ENCODE measurements at regions not wholly inside any gene's neighbourhood (a gene's known extent, or its start where the extent isn't known, plus 50 kb on each side); places are given as distances from the start of the nearest gene placed in this dataset.

GRCh38 chr1:113278777-113279176 is 111.5 kb upstream of the MAGI3 start:
- Histone ChIP-seq H3K79me2 (ENCODE audit: insufficient read depth, low read length) (no peaks in the 10 kb centered on the region), H3K4me2 (ENCODE audit: insufficient read depth, low read length) (no peak overlapping the region)

GRCh38 chr1:113279776-113280391 is 110.4 kb upstream of the MAGI3 start:
- no peaks in the 10 kb centered on the region for H3K36me3 ChIP-seq (ENCODE audit: insufficient read depth, low read length)
- H3K4me3 ChIP-seq (ENCODE audit: insufficient read depth, low read length), result no peak overlapping the region
- H3K4me2 ChIP-seq (ENCODE audit: insufficient read depth, low read length), result no peak overlapping the region
- no peaks in the 10 kb centered on the region for H4K20me1 ChIP-seq (ENCODE audit: insufficient read depth, low read length)
- H3K79me2 ChIP-seq (ENCODE audit: insufficient read depth, low read length), result no peaks in the 10 kb centered on the region
- no peak for DNase-seq (ENCODE audit: insufficient read length, low spot score, missing footprints)
- no peak overlapping the region for H2AFZ ChIP-seq (ENCODE audit: low read length)
- H3K4me1 ChIP-seq (ENCODE audit: insufficient read depth, low read length), result no peaks in the 10 kb centered on the region
- H3K27me3 ChIP-seq (ENCODE audit: insufficient read depth, low read length), result peaks cover 24% of the 10 kb centered on the region
- H3K27ac ChIP-seq (ENCODE audit: low read depth, low read length), result no peak overlapping the region
- no peaks in the 10 kb centered on the region for H3K9me3 ChIP-seq (ENCODE audit: low read depth, low read length)
- TF ChIP-seq CTCF (IDR thresholded peaks at IDR 0.05; ENCODE audit: extremely low read depth, low read depth, low read length), result no peak

More at GRCh38 chr1:113278777-113279176, 111.5 kb upstream of the MAGI3 start:
- H3K36me3 ChIP-seq (ENCODE audit: insufficient read depth, low read length), result no peaks in the 10 kb centered on the region
- no peak overlapping the region for H2AFZ ChIP-seq (ENCODE audit: low read length)
- no peak overlapping the region for H3K4me3 ChIP-seq (ENCODE audit: insufficient read depth, low read length)
- no peaks in the 10 kb centered on the region for H3K4me1 ChIP-seq (ENCODE audit: insufficient read depth, low read length)
- no peak for DNase-seq (ENCODE audit: insufficient read length, low spot score, missing footprints)
- no peak for TF ChIP-seq CTCF (IDR thresholded peaks at IDR 0.05; ENCODE audit: extremely low read depth, low read depth, low read length)
- H3K9me3 ChIP-seq (ENCODE audit: low read depth, low read length), result no peaks in the 10 kb centered on the region
- peaks cover 24% of the 10 kb centered on the region for H3K27me3 ChIP-seq (ENCODE audit: insufficient read depth, low read length)
- H3K27ac ChIP-seq (ENCODE audit: low read depth, low read length), result no peak overlapping the region
- no peaks in the 10 kb centered on the region for H4K20me1 ChIP-seq (ENCODE audit: insufficient read depth, low read length)

- Histone ChIP-seq H3K79me2 (ENCODE audit: insufficient read depth, low read length) (no peaks in the 10 kb centered on the region), H3K36me3 (ENCODE audit: insufficient read depth, low read length) (no peaks in the 10 kb centered on the region), H2AFZ (ENCODE audit: low read length) (no peak overlapping the region), H3K27me3 (ENCODE audit: insufficient read depth, low read length) (peaks cover 21% of the 10 kb centered on the region), H4K20me1 (ENCODE audit: insufficient read depth, low read length) (no peaks in the 10 kb centered on the region), H3K9me3 (ENCODE audit: low read depth, low read length) (no peaks in the 10 kb centered on the region), H3K4me1 (ENCODE audit: insufficient read depth, low read length) (no peaks in the 10 kb centered on the region), H3K4me2 (ENCODE audit: insufficient read depth, low read length) (no peak overlapping the region), H3K4me3 (ENCODE audit: insufficient read depth, low read length) (no peak overlapping the region), H3K27ac (ENCODE audit: low read depth, low read length) (no peak overlapping the region)
- TF ChIP-seq CTCF (IDR thresholded peaks at IDR 0.05; ENCODE audit: extremely low read depth, low read depth, low read length), result no peak
- no peak for DNase-seq (ENCODE audit: insufficient read length, low spot score, missing footprints)
Measured at GRCh38 chr1:113280581-113280980, 109.7 kb upstream of the MAGI3 start.

GRCh38 chr1:113281550-113281949 is 108.8 kb upstream of the MAGI3 start:
- no peak overlapping the region for H3K27ac ChIP-seq (ENCODE audit: low read depth, low read length)
- H4K20me1 ChIP-seq (ENCODE audit: insufficient read depth, low read length), result no peaks in the 10 kb centered on the region
- no peaks in the 10 kb centered on the region for H3K4me1 ChIP-seq (ENCODE audit: insufficient read depth, low read length)
- DNase-seq (ENCODE audit: insufficient read length, low spot score, missing footprints), result no peak
- H3K9me3 ChIP-seq (ENCODE audit: low read depth, low read length), result no peaks in the 10 kb centered on the region
- no peak for TF ChIP-seq CTCF (IDR thresholded peaks at IDR 0.05; ENCODE audit: extremely low read depth, low read depth, low read length)
- H3K36me3 ChIP-seq (ENCODE audit: insufficient read depth, low read length), result no peaks in the 10 kb centered on the region
- no peak overlapping the region for H3K4me3 ChIP-seq (ENCODE audit: insufficient read depth, low read length)
- no peak overlapping the region for H3K4me2 ChIP-seq (ENCODE audit: insufficient read depth, low read length)
- H2AFZ ChIP-seq (ENCODE audit: low read length), result no peak overlapping the region
- H3K79me2 ChIP-seq (ENCODE audit: insufficient read depth, low read length), result no peaks in the 10 kb centered on the region
- H3K27me3 ChIP-seq (ENCODE audit: insufficient read depth, low read length), result peaks cover 19% of the 10 kb centered on the region

All from osteoblast (primary cell).